ENCODE measurements at regions not wholly inside any gene's neighbourhood (a gene's known extent, or its start where the extent isn't known, plus 50 kb on each side); places are given as distances from the start of the nearest gene placed in this dataset.

GRCh38 chr2:173739006-173739405, 226.2 kb downstream of the SP3 start:
- H2BK5ac ChIP-seq (ENCODE audit: insufficient read length, low read length), result no peak overlapping the region
- no peak overlapping the region for H3K9ac ChIP-seq (ENCODE audit: extremely low read depth, insufficient read length, low read length)
- no peak overlapping the region for H3K4me3 Mint-ChIP-seq
- H4K91ac ChIP-seq (ENCODE audit: insufficient read length, low read depth, low read length), result no peak overlapping the region
- no peak overlapping the region for H2AK5ac ChIP-seq (ENCODE audit: insufficient read length, low read length)
- H3K4ac ChIP-seq (ENCODE audit: low read depth, low read length), result no peak overlapping the region
- no peak overlapping the region for H3K27ac Mint-ChIP-seq
- no peak overlapping the region for H2BK120ac ChIP-seq (ENCODE audit: low read depth, low read length, poor library complexity, severe bottlenecking)
- H3K27me3 ChIP-seq (ENCODE audit: insufficient read depth, low read length), result no peaks in the 10 kb centered on the region
- DNase-seq, result no peak
- H3T11ph ChIP-seq (ENCODE audit: low read length), result no peak overlapping the region
- no peak for TF ChIP-seq CTCF (conservative IDR thresholded peaks at IDR 0.05)
- H3K9me3 Mint-ChIP-seq, result no peaks in the 10 kb centered on the region
- no peaks in the 10 kb centered on the region for H4K20me1 ChIP-seq (ENCODE audit: control insufficient read depth, insufficient read depth, insufficient read length)
- H3K4me1 Mint-ChIP-seq, result no peaks in the 10 kb centered on the region
- H3K14ac ChIP-seq (ENCODE audit: insufficient read depth, low read length), result no peak overlapping the region
- no peak overlapping the region for H2BK12ac ChIP-seq (ENCODE audit: insufficient read length, low read depth, low read length)
- no peak overlapping the region for H4K5ac ChIP-seq (ENCODE audit: insufficient read length, low read depth, low read length)
- H3K79me1 ChIP-seq (ENCODE audit: insufficient read depth, low read depth, low read length, poor library complexity, severe bottlenecking), result no peaks in the 10 kb centered on the region
- no peaks in the 10 kb centered on the region for H3K4me1 ChIP-seq (ENCODE audit: insufficient read depth, low read length)
- no peak overlapping the region for H3K23ac ChIP-seq (ENCODE audit: insufficient read length, low read depth, low read length)
- no peaks in the 10 kb centered on the region for H3K36me3 Mint-ChIP-seq (ENCODE audit: insufficient read depth in 1 of 3, low read depth in 3 of 3)
- H2AFZ ChIP-seq (ENCODE audit: low read length), result no peak overlapping the region
- H4K8ac ChIP-seq (replicated peaks; ENCODE audit: insufficient read length, low read depth, low read length), result no peak overlapping the region
- H3K27me3 Mint-ChIP-seq (ENCODE audit: low read depth), result no peaks in the 10 kb centered on the region
- WGBS (ENCODE audit: extremely low coverage, insufficient read length, low lambda C conversion rate), result no CpG with 5 or more reads among the region's 5 CpGs
- no peak overlapping the region for H3K18ac ChIP-seq (ENCODE audit: insufficient read length, low read depth, low read length)
- H3K9me3 ChIP-seq (ENCODE audit: control insufficient read depth, low read depth, low read length), result no peaks in the 10 kb centered on the region
- no peaks in the 10 kb centered on the region for H3K79me2 ChIP-seq (ENCODE audit: insufficient read depth, low read length)
- no peak overlapping the region for H2BK20ac ChIP-seq (ENCODE audit: low read depth, low read length, poor library complexity, severe bottlenecking)
- H3K23me2 ChIP-seq (ENCODE audit: insufficient read length, low read depth, low read length, poor library complexity, severe bottlenecking), result no peaks in the 10 kb centered on the region
- no peak overlapping the region for H3K4me2 ChIP-seq (ENCODE audit: insufficient read depth, insufficient read length, low read length)
- H3K27ac ChIP-seq (ENCODE audit: insufficient read length, low read depth, low read length), result no peak overlapping the region
- no peak overlapping the region for H3K56ac ChIP-seq (ENCODE audit: insufficient read length, low read depth, low read length)
- no peak overlapping the region for H2BK15ac ChIP-seq (ENCODE audit: low read depth, low read length)
